Retina (tissue), 1 donor: ENCODE measurements at regions not wholly inside any gene's neighbourhood (a gene's known extent, or its start where the extent isn't known, plus 50 kb on each side); places are given as distances from the start of the nearest gene placed in this dataset.
"Not testable (repeated sequence)": the region's sequence is repeated elsewhere in the genome, so short reads cannot be mapped to it uniquely, and the experiment has no call there.

Experiments used
- DNase-seq: peaks from one replicate; pipeline ENCODE4 v3.0.0-alpha.2; 2016

DNA sequence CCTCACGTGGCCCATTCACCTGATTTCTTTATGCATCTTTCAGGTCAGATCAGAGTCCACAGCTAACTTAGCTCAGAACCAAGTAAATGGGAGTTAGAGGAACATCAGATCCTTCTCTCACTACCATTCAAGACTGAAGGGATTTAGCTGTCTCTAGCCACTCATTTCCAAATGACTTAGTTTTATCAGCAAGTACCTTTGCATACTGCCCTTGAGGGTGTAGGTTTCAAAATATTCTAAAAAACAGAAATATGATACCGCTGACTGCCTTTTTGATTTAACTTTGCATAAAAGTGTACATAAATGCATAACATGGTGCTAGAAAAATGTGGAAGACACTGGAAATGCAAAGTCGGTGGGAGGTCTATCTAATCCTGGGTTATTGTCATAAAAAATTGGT lies 500.6 kb upstream of the CHORDC1 start:
- DNase-seq: no peak

DNA sequence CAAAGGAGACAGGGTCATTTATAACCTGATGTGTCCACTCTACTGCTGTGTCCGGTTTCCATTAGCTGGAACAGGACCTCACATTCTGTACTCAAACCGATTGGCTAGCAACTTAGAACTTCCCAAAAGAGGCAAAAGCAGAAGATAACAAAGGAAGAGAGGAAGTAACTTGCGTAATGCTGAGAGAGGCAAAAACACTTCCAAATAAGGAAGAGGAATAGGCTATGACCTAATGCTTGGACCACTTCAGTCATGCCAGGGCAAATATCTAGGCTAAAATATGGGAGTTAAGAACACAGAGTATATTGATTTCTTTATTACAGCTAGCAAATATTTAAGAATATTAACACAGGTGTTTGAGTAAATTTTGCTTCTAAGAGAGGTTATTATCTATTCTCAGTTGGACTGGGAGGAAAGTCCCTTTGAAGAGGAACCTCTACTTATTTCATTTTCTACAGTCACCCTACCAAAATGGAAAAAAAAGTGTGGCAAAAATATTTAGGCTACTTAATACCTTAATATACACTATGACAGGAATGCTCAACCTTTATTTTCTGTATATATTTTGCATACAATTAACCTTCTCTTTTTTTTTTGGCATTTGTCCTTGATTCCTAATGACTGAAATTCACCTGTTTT lies 499.8 kb upstream of the CHORDC1 start:
- DNase-seq: no peak

DNA sequence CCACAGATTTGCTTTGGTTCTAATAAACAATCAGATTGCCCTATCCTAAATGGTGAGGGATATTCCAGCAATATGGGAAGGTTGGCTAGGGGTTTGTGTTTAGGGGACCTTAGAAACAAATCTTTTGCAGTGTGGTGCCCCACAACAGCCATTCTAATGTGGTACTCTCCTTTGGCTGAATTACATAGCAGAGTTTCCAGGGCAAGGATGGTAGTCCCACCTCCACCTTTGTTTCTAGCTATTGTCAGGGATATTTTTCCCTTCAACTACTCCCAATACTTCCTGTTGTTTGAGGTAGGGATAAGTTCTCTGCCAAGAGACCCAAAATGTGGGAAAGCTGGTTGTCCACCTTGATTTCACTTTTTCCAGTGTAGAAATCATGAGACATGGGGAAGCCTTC lies 494.7 kb upstream of the CHORDC1 start:
- DNase-seq: no peak

DNA sequence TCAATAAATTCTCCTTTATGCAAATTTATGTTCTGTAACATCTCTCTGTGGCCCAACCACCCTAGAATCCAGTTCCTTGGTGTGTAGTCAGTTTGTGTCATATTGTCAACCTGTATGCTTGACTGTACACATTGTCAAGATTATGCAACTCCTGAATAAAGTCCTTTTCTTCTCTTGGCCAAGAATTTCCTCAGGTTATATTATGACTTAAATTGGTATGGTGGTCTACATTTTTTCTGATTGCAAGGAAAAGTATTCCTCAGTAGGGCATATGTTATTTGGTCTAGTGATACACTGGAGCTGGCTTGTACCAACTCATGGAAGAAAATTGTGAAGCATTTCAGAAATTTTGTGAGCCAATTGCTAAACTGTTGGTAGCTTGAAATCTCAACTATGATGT lies 482.8 kb upstream of the CHORDC1 start:
- no peak for DNase-seq

DNA sequence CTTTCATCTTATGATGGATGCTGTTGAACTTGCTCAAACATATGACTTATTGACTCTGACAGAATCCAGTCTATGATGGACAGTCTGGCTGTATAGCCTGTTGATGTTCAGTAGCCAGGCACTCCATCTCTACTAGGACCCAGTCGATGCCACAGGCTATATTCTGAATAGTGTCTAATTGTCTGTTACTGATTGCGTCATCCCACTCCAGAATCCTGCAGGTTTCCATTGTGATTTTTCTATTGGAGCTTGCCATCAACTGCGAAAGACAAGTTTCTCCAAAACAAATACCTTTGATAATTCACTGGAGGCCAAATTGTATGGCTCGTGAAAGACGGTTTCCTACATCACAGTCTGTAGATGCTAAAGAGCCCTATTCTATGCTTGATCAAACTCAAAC lies 481.7 kb upstream of the CHORDC1 start:
- DNase-seq: no peak

DNA sequence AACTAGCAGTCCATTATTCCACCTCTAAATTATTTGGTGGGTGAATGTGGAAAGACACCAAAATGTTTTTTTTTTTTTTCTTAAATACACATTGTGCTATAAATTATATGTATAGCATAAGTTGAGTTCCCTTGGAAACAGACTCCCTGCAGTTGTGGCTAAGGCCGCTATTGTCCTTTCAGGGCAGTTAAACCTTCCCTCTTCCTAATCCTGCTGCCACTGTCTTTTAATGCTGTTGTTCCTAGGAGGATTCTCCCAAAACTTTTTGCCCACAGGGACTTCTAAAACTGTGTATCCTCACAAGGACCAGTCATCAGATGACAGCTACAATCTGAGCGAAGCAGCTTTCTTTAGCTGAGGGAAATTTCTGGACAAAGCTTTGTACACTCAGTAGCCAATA lies 478.9 kb upstream of the CHORDC1 start:
- DNase-seq: no peak

DNA sequence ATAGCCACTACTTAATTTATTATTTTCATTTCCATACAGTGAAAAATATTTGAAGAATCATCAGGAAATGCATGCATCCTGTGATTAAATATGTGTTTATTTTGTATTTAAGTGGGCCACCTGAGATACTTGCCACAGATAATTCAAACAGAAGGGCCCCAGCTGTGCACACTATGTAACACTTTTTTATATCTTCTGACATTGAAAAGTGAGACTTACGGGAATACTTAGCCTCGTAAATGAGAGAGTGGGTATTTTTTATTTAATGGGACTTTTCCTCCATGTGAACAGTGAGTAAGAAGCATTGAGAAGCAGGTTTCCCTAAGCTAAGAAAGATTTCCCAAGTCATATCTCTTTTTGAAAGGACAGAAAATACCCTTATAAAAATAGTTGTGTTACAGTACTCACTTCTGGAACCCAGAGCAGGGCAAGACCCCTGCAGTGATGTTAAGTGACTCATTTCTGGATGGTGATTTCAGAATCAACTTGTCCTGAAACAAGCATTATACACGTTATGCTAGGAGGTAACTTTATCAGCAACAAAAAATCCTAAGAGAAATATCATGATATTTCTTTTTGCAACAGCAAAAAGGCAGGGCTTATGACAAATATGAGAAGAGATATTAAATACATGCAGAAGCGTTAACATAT lies 478.1 kb upstream of the CHORDC1 start:
- no peak for DNase-seq

DNA sequence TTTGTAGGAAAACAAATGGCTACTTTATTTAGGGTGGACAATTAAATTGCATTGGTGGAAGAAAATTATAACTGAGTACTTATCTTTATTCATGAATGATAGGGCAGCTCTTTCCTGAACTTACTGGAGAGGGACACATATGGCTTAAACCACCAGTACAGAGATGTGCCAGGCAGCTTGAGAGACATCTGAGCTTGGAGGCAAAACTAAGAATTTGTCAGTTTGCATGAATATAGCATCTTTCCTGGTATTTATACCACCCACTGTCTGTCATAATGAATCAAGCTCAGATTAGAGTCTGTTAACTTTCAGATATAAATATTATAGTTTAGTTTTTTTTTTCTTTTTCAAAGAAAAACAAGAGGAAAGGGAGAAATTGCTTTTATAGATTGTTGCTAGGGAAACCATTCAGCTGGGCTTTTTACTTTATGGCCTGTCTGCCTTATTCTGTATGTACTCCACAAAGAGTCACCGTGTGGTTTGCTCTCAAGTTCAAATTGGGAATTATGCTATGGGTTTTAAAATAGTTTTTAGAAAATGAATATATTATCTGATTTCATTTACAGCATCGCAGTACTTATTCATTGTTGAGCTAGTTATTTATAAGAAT lies 477.0 kb upstream of the CHORDC1 start:
- no peak for DNase-seq

DNA sequence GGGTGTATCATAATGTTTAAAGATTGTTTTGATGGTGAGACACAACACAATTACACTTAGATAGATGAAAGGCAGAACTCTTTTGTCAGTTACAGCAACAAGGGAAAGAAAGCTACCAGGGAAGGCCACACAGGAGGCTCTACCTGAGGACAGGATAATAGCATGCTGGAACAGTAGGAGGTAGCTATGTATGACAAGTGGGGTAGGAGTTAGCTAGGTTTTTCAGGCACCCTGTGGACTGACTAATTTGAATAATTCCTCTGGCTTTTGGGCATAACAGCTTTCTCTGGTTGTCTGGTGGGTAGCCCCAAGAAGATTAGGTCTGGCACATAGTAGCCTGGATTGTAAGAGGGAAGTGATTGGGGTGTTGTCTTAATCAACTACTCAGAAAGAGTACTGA lies 475.4 kb upstream of the CHORDC1 start:
- no peak for DNase-seq

DNA sequence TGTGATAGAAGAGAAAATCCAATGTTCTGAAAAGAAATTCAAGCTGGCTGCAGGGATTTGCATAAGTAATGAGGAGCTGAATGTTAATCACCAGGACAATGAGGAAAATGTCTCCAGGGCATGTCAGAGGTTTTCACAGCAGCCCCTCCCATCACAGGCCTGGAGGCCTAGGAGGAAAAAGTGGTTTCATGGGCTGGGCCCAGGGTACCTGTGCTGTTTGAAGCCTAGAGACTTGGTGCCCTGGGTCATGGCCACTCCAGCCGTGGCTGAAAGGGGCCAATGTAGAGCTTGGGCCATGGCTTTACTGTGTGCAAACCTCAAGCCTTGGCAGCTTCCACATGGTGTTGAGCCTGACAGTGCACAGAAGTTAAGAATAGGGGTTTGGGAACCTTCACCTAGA lies 452.6 kb upstream of the CHORDC1 start:
- DNase-seq: not testable (repeated sequence)

DNA sequence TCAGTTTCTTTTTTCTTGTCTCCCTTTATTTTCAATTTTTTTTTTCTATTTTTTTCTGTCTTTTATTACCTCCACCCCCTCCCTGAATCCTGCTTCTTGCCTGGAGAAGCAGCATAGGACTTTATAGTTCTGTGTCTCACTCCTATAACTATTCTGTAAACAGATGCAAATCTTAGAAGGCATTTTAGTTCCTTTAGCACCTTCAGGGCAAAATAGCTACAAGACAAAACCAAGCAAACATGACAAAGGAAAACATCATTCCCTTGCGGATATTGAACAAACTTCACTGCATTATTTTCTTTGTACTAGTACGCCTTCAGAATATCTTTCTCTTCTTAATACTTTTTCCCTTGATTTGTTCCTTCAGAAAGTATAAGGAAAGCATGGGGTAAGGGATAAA lies 446.2 kb upstream of the CHORDC1 start:
- no peak for DNase-seq

DNA sequence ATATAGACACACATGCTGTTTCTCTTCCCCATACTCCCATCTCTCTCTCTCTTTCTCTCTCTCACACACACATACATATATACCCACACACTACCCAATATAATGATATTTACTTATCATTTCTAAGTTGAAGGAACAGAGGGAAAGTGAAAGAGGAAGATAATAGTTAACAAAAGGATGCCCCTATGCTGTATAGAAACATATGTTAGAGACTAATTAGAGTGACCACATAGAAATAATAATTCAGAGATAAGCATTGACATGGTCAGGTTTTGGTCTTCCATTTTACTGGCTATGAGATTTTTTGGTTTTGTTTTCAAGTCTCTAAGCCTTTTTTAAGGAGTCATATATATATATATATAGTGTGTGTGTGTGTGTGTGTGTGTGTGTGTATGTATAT lies 445.7 kb upstream of the CHORDC1 start:
- no peak for DNase-seq

DNA sequence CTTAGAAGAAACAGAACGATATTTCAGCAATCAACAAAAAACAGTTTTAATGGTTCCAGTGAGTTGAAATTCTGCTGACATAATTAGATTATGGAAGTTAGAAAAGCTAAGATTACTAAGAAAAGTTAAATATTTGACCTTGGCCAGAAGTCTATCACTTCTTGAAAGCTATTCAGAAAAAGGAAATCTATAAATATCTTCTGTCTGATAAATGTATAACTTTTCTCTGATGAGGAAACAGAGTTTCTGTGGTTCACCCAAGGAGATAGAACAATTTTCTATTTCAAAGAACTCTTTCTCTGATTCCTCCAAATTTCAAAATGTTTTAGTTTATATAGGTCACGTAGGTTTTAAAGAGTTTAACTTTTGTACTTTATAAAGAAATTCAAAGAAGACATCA lies 438.4 kb upstream of the CHORDC1 start:
- DNase-seq: no peak

DNA sequence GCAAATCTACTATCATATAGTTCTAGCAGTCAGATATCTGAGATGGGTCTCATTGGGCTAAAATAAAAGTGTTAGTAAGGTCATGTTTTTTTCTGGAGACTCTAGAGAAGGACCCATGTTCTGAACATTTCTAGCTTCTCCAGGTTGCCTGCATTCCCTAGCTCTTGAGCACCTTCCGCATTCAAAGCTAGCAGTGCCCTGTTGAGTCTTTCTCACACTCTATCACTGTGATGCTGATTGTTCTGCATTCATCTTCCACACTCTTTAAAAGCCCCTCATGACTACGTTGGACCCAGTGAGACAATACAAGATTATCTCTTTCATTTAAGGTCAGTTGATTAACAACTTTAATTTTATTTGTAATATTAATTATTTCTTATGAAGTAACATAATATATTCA lies 433.3 kb upstream of the CHORDC1 start:
- no peak for DNase-seq

DNA sequence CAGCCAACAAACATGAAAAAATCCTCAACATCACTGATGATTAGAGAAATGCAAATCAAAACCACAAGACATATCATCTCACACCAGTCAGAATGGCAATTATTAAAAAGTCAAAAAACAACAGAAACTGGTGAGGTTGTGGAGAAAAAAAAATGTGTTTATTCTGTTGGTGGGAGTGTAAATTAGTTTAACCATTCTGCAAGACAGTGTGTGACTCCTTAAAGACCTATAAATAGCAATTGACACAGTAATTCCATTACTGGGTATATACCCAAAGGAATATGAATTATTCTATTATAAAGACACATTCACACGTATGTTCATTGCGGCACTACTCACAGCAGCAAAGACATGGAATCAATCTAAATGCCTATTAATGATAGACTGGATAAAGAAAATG lies 427.3 kb upstream of the CHORDC1 start:
- no peak for DNase-seq

DNA sequence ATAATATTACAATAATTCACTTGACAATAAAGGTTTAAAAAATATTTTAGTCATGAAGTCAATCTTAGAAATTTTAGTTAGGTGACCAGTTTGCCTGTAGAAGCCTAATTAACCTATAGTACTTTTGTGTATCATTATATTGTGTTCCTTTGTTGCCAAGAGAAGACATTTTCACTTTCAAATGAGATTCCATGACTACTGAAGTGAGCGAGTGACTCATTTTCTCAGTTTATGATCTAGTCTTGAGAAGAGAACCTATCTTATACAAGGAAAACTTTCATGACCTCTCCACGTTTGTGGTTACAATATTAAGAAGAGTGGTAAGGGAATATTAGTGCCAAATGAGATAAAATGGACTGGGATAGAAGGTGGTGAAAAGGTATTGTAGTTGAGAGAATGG lies 423.9 kb upstream of the CHORDC1 start:
- DNase-seq: no peak

DNA sequence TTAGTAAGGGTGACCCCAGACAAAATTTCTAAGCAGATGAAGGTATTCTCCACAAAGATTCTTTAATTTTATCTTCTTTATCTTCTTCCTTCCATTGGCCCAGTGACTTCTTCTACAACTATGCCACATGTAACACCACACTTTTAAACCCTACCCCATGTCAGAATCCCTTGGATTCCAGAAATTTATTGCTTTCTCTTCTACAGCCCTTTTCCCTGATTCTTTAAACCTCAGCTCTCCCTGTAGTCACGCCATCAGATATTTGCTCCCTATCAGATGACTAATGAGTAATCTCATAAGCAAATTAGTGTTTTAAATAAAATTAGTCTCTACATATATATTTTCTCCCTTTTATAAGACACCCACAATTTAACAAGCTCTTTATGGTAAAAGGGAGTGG lies 423.4 kb upstream of the CHORDC1 start:
- DNase-seq: no peak

DNA sequence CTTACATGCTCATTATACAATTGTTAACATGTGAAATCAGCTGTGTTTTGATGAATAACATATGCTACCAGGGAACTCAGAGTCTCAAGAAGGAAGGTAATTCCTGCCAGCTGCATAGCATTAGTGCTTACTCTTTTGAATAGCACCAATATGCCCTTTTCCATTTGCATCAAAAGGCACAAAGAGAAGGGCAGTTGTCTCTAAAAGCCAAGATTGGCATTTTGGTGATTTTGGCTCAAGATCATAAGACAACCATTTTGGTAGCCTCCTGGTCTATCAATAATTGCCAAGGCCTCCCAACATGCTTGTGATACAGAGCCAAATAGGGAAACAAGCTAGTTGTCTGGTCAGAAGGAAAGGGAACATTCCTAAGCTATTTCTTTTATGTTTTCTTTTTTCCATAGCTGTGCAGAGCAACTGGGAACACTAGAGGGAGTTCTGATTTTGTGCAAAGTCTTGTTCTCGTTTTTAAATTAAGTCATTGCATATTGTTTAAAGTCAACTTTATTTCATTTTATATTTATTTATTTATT lies 416.7 kb upstream of the CHORDC1 start:
- peak; percentile 37 for DNase-seq

DNA sequence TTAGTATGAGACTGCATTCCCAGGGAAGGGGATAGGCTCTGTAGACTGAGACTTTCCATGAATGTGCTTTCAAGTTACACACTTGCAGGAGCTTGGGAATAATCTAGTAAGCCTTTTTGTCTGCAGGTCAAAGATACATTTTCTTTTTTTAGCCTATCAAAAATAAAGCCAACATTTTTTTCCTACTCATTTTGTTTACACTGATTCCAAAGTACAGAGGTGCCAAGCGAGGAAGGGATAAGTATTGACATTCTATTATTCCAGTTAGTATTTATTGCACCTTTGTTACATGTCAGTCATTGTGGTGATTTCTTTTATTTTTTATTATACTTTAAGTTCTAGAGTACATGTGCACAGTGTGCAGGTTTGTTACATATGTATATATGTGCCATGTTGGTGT lies 413.0 kb upstream of the CHORDC1 start:
- no peak for DNase-seq

DNA sequence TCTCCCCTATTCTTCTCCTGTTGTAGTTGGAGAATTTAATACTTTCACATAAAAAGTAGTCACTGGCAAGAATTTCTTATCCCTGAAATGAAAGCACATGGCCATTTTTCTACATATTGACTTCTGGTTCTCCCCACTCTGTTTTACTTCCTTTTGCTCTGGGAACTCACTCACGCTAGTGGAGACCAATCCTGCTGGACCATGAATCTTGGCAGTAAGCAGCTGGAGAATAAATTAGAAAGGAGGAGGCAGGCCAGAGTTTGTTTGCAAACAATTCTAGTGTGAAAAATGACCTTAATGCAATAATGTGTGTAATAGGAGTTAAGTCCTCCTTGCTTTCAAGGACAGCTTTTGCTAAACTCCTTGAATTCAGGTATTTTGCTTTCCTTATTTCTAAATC lies 412.3 kb upstream of the CHORDC1 start:
- DNase-seq: no peak

DNA sequence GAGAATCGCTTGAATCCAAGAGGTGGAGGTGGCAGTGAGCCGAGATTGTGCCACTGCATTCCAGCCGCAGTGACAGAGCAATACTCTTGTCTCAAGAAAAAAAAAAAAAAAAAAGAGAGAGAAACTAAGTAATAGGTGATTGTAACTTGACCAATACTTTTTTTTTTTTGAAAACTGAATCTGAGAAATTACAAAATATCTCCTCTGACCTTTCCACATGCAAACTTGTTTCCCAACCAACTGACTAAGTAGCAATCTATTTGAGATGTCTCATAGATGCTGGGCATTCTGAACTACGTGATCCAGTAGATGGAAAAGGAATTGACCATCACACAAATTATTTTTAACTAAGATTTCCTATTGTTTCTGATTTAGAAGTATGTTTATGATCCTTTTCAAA lies 407.3 kb upstream of the CHORDC1 start:
- DNase-seq: no peak

DNA sequence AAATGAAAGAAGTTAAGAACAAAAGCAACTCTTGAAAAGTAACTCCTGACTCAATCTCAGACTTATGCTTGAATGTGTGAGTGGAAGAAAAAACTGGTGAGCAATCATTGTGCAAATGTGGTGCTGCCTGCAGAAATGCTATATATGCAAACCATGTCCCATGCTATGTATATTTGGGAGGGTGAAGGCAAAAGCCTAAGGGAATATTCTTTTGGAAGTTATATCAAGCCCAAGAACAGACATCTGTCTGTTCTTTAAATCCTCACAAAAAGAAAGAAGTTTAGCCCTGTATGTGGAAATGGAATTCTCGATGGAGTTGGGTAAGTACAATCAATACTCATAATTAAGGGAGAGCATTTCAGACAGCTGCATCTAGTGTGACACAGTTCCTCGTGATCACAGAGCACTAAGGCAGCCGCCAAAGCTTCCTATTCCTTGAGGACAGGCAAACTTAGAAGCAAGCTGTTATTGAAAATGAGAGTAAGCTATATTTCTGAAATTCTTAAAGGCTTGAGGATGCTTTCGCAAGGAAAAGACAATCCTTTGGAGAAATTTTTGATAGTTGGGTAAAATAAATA lies 406.5 kb upstream of the CHORDC1 start:
- DNase-seq: peak; percentile 30

DNA sequence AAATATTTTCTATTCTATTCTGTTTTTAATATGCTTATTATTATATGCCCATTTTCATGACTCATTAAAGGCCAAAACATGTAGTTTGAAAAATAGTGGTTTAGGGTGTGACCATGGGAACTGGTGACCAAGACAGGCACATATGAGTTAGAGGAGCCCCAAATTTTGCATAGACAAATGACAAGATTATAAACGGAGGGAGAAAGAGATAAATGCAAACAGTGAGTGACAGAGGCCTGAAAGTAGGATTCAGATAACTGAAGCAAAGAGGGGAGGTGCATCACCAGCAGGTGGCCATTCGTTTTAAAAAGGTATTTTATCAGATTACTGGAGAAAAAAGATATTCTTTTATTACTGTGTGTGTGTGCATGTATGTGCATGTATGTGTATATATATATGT lies 391.5 kb upstream of the CHORDC1 start:
- no peak for DNase-seq

DNA sequence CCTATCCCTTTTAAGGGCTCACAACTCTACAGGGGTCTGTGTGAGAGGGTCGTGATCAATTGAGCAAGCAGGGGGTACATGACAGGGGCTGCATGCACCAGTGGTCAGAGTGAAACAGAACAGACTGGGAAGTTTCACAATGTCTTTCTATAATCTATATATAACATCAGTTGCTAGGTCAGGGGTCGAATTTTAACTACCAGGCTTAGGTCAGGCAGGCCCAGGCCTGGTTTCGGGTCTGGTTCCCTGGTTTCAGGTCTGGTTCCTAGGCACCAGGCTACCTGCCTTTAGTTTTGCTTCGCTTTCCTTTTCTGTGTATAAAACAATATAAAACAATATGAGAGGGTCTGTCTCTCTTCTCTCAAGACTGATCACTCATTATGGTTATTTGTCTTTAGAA lies 390.2 kb upstream of the CHORDC1 start:
- not testable (repeated sequence) for DNase-seq
